EL (cell line): ENCODE measurements at regions not wholly inside any gene's neighbourhood (a gene's known extent, or its start where the extent isn't known, plus 50 kb on each side); places are given as distances from the start of the nearest gene placed in this dataset.

ENCODE experiments used
- DNase-seq: peaks from one replicate; pipeline ENCODE4 v3.0.0-alpha.2; 2016

DNA sequence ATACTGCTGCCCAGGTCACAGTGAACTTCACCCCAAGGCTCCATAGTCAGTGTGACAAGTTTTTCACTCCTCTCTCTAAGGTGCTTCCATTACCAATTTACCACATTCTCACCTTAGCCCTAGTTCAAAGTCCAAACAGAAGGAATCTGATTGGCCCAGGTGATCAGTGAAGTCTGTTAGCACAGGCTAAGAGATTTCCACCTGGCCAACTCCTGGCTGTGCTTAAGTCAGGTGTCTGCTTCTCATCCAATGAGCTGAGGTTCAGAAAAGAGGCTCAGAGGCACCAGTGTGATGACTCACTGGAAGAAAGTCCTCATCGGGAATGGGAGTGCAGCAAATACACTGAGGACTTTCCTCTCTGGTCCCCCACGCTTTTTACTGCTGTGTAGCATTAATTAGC lies 164.4 kb upstream of the MGAT5 start:
- DNase-seq, result no peak

DNA sequence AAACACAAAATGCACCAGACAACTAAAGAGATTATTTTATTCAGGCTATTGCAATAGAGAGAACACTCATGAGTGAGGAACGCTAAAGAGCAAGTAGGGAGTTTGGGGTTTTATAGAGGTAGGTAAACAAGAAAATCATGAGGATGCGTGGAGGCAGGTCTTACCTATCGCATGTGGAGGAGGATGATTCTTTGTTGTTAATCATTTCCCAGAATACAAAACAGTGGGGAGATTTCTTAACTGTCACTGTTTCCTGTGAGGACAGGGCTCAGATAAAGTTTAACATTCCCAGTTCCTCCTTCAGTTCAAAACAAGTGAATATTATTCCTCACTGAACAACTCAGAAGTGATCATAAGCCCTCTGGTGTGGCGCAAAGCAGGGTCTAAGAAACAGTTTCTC lies 156.1 kb upstream of the MGAT5 start:
- no peak for DNase-seq

DNA sequence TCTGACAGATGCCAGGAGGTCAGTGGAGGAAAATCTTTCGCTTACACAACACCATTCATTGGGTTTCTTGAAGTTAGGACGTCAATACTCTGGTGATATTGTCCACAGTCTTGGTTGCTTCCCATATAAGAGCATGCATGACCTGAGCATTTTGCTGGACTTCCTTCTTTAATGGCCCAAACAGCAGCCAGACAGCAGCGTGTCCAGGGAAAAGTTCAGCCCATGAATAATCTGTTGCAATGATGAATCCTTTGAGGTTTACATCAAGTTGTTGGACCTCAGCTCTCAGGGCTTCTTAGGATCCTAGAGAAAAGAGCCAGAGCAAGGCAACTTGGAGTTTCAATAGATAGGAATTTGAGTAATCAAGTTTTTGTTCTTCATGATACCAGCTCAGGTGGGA lies 155.6 kb upstream of the MGAT5 start:
- DNase-seq, result no peak

DNA sequence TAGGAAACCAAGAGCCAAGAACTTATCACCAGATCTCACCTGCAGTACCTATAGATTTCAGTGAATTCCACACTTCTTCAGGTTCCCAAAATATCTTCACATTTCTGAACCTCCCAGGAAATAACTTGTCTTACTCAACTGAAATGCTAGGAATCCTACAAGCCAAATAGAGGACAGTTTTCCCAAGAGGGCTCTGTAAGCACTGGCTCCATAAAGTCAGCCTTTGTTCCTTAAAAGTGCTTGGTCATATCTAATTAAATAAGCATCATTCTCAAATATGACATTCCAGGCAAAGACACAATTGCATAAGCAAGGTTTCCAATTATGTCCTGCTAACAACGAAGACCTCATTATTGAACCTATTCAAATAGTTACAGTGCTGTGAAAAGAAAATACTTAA lies 154.6 kb upstream of the MGAT5 start:
- DNase-seq, result no peak

DNA sequence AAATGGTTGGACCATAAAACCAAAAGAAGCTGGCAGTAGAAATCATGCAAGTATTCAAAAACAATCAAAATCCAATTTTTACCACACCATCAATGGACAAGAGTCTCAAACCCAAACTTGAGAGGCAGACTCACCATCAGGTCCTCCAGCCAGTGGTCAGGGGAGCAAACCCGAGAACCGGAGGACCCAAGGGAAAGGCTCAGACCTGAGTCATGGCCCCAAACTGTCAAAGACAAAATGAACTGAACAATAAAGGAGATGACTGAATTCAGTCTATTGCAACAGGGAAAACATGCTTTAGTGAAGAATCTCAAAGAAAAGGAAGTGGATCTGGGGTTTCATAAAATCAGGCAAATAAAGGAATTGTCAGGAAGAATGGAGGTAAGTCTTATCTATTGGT lies 150.7 kb upstream of the MGAT5 start:
- no peak for DNase-seq

DNA sequence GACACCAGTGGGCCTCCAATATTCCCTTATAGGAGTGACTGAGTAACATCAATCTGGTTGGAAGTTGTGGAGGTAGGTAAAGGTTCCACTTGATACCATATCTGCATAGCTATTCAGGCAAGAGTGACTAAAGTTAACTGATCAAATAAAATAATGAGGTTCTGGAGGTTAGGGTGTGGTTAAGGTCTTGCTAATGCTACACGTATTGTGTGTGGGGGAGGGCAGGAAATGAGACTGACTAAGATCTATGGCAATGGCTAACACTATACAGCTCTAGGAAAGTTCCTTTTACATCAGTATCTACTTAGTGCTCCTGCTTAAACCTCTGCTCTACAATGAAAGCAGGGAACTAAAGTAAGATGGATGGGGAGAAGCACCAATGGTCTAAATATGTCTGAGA lies 149.1 kb upstream of the MGAT5 start:
- DNase-seq, result no peak

DNA sequence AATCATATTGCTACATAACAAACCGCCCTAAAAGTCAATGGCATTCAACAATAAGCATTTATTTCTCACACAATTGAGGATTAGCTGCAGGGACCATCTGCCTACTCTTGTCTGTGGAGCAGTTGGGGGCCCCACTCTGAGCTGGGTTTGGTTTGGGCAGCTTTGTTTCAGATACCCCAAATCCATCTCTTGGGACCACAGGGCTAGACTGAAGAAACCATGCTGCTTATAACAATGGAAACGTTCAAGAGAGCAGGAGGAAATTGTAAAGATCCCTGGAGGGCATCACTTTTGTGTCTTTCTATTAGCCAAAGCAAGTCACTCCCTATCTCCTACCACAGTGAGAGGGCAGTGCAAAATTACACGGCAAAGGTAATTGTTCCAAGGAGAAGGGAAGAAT lies 146.5 kb upstream of the MGAT5 start:
- no peak for DNase-seq

DNA sequence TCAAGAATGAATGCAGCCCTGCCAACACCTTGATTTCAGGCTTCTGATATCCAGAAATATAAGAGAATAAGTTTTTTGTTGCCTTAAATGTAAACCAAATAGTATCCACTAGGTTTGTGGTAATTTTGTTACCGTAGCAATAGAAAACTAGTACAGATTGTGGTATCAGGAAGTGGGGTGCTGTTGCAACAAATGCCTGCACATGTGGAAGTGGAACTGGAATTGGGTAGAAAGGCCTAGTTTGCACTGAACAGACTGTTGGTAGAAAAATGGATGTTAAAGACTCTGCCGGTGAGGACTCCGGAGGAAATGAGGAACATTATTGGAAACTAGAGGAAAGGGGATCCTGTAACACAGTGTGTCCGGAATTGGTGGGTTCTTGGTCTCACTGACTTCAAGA lies 145.8 kb upstream of the MGAT5 start:
- no peak for DNase-seq

DNA sequence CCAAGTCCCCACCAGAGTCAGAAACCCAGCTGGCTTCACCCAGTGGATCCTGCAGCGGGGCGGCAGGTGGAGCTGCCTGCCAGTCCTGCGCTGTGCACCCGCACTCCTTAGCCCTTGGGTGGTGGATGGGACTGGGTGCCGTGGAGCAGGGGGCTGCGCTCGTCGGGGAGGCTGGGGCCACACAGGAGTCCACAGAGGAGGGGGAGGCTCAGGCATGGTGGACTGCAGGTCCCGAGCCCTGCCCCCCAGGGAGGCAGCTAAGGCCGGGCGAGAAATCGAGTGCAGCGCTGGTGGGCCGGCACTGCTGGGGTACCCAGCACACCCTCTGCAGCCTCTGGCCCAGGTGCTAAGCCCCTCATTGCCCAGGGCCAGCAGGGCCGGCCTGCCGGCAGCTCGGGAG lies 144.6 kb upstream of the MGAT5 start:
- DNase-seq, result no peak

DNA sequence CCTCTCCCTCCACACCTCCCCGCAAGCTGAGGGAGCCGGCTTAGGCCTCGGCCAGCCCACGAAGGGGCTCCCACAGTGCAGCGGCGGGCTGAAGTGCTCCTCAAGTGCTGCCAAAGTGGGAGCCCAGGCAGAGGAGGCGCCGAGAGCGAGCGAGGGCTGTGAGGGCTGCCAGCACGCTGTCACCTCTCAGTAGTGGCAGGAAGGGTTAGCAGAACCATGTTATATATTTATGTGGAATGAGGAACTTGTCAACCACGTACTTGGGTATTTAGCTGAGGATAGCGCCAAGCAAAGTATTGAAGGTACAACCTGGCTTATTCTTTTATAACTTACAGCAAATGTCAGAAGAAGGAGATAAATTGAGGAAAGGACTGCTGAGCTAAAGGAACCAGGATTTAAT lies 144.1 kb upstream of the MGAT5 start:
- DNase-seq, result no peak

DNA sequence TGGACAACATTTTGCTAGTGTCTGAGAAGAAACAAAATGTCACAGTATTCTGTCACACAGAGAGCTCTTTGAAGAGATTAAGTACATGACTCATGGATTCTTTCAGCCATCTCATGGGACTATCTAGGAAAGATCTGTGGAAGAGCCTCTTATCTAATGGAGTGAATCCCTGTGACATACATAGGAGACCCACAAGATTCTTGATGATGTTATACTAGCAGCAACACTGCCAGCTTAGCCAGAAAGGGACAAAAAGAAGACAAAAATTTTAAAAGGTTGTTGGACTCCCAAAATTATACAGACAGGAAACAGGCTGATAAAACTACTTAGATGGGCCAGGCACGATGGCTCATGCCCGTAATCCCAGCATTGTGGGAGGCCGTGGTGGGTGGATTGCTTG lies 143.3 kb upstream of the MGAT5 start:
- no peak for DNase-seq

DNA sequence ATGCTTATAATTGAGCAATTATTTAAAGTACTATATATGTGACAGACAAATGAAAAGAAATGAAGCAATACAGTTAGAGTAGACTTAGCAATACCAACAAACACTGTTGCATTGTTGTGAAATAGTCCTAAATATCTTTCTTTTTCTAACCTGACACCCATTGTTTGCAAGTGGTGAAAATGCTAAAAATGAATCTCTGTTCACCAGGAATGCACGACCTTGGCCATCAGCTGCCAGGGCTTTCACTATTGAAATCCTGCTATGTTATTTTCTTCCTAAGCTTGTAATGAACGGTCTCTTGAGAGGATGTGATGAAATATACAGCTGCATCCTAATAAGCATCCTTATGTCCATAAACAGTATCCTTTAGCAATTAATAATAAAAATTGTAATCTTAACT lies 136.2 kb upstream of the MGAT5 start:
- DNase-seq, result no peak

DNA sequence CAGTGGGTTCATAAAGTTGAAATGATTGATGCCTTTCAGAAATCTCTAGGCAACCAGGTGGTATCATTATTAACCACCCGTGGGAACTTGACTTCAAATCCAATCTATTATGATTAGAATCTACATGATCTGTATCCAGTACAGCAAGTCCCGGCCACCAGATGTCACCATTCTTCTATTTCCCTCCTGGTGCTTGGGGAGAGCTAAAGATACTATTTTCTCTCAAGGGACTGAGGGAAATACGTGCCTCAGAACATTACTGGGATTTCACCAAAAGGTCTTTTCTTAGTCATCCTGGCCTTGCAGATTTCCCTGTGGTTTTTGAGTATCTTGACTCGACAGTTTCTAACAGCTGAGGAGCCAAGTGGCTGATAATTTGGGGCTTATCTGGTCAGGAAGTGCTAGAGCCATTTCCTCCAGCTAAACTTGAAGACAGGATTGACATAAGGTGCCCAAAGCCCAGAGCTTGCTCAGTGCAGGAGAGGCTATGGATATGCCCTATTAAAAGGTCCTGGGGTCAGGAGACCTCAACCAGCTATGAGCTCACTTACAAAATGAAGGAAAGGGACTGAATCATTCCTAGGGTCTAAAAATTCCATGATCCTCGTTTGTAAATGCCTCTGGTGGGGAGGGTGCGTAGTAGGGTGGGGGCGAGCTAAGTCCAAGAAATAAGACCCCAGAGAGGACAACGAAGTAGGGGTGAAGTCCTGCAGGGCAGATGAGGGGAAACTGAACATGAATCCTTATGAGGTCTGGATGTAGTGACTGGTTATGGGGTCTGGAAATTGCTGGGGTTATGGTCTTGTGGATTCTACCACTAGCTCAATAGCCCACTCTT lies 135.4 kb upstream of the MGAT5 start:
- peak; percentile 95 for DNase-seq

DNA sequence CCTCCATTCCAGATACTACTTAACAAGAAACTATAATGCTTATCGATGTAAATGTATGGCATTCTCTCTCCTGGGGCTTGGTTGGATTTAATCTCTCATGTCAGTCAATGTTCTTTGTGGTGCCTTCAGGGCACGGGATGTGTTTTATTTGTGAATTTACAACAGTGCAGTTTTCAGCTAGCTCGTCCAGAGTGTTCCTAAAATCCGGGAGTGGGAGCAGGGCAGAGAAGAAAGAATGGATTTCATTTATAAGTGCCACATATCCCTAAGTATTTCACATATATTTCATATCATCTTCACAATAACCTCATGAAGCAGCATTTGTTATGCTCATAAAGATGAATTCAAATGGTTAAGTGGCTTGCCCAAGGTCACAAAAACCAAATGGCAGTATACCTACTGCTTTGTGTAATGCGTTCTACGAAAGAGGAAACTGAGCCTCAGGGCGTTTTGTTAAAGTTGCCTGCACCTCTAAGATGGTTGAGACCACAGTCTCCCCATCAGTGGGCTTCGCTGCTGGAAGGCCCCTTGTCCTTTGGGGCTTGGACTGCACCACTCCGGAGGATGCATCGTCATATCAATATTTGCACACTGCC lies 134.7 kb upstream of the MGAT5 start:
- no peak for DNase-seq

DNA sequence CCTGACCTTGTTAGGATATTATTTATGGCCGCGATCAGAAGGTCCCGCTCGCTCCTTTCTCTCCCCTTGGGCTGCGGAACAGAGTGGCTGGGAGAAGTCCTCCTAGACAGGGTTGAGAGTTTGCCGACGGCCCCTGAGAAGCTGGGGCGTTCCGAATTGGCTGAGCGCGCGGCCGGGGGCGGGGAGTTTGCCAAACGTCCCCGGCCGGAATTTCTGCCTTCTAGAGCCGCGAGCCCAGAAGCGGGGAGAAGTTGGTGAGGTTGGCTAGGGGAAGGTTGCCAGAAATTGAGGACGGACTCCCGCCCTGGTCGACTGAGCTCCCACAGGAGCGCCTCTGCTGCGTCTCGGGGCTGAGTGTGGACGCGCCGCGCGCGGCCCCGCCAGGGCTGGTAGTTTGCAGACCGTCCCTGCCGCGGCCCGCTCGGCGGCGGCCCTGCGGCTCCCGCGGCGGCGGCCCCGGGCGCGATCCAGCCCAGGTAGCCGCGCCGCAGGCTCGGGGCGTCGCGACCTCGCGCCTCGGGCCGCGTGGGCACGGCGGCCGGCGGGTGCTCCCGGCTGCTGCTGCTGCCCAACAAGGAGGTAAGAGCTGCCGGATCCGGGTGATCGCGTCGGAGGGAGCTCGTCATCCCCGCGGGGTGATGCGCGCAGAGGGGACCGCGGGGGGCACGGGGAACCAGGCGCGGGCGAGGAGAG lies 134.0 kb upstream of the MGAT5 start:
- peak; percentile 96 for DNase-seq

DNA sequence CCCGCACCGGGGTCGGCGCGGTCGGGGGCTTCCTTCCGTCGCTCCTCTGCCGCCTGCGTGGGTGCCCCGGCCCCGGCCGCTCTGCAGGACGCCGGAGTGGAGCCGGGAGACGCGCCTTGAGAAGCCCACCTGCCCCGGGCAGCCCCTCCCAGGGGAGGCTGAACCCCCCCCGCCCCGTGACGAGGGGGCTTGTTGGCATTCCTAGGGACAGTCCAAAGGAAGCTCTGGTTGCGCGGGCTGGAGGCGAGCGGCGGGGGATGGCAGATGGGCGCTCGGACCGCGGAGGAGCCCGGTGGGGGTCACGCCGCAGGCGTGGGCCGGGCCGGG lies 133.5 kb upstream of the MGAT5 start:
- DNase-seq, result peak; percentile 21

DNA sequence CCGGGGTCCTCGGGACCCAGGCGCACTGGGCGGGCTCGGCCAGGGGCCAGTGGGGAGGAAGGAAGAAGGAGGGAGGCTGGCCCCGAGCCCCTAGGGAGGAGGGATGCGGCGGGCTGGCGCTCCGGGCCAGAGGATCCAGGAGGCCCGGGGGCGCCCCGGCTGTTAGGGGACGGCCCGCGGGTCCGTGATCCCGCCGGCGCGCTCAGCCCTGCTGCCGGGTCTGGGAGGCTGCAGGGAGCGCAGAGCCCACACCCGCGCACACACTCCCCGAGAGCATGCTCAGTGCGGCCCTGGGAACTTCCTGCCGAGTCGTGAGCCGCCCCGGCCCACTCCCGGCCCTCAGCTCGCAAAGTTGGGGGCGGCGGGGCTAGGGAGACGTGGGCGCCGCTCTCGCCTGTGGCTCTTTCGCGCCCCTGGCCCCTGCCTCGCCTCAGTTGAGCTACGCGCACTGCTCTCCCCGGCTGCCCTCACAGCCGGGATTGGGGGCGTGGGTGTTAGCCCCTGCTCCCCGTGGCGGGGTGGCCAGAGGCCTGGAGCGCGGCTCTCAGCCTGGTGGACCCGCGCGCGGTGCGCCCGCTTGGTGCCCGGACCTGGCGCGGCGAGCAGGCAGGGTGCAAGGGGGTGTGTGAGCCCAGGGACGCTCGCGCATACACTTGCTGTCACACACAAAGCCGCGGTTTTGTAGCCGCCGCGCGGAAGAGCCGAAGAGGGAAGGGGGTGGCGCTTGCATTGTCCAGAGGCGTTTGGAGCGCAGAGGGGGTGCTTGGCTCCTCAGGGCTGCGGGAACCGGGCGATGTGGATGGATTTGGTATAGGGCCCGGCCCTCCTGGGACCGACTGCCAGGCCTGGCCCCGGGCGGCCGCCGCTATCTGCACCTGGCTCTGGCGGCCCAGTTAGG lies 132.9 kb upstream of the MGAT5 start:
- DNase-seq, result peak; percentile 76

DNA sequence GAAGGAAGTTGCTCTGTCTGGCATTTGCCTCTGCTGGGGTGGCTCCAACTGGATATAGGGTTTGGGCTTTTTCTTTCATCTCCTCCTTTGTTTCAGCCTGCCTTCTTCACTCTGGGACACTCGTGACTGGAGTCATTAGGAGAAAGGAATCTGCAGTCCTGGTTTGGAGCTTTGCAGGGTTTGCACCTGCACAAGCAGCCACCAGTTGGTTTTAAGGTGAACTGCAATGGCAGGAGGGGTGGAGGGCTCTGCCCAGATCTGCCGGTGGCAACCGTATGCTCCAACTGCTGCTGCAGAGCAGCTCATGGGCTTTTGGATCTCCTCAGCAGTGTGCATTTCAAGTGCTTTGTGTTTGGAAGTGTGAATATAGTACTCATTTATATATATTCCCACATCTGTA lies 131.3 kb upstream of the MGAT5 start:
- no peak for DNase-seq

DNA sequence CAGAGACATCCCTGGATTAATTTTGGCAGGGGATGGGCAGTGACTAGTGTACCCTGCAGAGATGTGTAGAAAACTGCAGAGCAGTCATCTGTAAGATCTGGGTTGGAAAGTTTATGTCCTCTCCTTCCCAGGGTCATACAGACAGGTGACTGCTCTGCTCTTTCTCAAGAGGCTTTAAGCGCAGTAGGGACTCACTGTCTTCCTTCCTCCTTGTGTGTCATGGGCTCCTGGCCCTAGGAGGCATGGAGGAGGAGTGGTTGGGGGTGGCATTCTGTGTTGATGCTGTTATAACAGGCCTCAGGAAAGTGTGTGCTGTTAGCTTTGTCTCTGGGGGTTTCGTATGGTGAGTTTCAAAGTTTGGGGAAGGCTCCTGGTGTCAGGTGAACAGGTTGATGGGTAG lies 130.5 kb upstream of the MGAT5 start:
- no peak for DNase-seq

DNA sequence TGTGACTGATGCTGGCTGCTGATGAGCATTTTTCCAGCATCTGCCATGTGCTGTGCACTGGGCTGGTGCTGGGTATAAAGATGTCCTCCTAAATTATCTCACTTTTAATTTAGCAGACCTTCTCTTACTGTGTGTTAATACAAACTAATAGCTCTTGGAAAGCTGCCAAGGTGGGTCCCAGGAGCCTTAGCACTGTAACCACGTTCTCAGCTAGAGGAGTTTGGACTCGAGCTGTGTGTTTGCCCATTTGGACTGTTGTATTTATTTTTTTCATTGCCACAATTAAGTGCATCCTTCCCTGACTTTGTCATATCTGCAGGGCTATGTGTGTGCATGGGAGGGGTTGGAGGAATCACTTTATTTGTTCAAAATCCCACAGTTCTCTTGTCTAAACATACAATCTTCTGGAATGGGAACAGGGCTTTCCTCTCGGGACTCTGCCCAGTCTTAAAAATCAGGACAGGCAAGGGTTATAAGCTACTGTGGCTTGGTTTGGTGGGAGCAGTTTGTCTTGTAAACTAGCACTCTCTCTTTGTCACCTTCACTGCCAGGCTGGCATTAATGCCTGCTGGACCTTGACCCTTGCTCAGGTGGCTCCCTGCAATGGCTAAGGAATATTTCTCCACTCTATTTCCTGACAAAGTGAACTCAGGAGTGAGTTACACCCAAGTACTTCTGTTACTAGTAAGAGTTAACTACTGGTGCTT lies 129.7 kb upstream of the MGAT5 start:
- DNase-seq, result no peak

DNA sequence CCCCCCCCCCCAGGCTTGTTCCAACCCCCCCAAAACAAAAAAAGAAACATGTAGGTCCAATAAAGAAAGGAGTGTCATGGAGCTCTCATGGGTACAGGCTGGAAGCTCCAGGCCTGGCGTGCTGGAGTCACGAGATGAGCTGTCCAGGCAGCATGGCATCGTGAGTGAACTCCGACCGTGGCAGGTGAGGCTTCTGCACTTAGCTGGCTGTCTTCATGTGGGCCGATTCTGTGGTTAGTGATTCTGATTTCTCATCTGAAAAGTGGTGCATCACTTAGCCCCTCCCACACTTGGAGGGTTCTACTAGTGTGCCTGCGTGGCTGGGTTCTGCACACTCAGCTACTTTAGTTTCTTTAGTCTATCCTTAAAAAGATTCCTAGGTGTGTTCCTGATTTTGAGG lies 126.4 kb upstream of the MGAT5 start:
- no peak for DNase-seq

DNA sequence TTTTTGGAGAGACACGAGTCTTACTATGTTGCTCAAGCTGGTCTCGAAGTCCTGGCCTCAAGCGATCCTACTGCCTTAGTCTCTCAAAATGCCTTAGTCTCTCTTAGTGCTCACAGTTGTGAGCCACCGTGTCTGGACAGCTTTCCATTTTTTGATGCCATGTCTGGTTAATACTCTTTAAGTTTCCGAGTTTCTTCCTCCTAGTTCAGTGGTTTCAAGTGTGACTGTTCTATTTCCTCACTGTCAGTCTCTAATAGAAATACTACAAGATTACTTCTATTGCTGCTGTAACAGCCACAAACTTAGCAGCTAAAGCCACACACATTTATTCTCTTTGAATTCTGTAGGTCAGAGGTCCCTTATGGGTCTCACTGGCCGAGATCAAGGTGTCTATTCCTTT lies 125.1 kb upstream of the MGAT5 start:
- no peak for DNase-seq
